HG02763 (cell line): ENCODE measurements at regions not wholly inside any gene's neighbourhood (a gene's known extent, or its start where the extent isn't known, plus 50 kb on each side); places are given as distances from the start of the nearest gene placed in this dataset.

Source experiments
- ATAC-seq: cut with Tn5 transposase; IDR thresholded peaks from one replicate; pipeline ENCODE4 v1.9.1; 2021; ENCODE audit warnings: mild to moderate bottlenecking, moderate library complexity; ENCODE audit not compliant: unreplicated experiment

DNA sequence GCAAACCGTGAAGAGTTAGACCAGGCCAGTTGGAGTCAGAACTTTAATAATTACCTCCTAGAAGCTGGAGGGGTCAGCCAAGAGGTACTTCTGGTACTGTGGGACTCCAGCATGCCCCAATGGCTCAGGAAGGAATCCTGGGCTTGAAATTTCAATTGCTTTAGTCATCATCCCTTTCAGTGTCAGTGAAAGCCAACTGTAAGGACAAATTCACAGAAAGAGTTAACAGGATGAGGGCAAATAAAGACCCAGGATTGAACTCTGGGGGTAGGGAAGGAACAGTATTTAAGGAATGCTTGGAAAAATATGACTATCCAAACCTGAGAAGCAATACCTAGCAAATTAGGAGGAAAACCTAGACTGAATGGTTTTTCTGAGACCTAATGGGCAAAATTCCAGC, 735.1 kb upstream of the MARCKS start:
- no peak for ATAC-seq

DNA sequence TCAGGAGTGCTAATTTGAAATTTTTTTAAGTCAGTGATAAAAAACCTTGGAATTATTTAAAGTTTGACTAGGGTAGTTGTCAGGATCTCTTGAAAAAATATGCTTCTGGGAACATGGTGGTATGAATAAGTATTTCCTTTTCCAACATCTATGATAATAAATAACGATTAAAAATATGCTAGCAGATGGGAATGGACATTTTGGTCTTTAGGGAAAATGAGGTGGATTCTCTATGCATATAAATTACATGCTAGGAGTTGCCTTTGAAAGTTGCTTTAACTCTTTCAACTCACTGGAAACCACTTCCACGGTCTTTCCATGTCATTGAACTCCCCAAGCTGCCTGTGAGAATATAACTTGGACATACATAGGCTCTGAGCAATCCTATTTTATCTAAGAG, 731.5 kb upstream of the MARCKS start:
- ATAC-seq, result no peak

GRCh38 chr6:113127786-113128419, 729.2 kb upstream of the MARCKS start:
- no peak for ATAC-seq

GRCh38 chr6:113128661-113129060, 728.5 kb upstream of the MARCKS start:
- ATAC-seq, result no peak

DNA sequence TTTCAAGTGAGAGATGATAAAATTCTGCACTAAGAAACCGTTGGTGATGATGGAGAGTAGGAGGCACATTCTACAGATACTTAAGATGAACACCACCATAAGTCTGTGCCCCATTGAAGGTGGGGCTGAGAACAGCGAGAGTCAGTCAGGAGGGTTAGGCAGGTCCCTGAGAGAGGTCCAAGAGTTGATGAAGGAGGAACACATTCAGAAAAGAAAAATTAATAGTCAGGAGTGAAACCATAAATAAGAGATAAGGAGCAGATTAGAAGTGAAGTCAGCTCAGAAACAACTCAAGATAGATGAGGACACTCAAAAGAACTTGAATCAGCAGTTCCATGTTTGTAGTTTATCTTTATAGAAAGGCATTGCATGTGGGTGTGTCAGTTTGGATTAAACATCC, 727.2 kb upstream of the MARCKS start:
- ATAC-seq, result no peak

GRCh38 chr6:113137426-113137825, 719.7 kb upstream of the MARCKS start:
- ATAC-seq, result no peak

GRCh38 chr6:113140721-113141120, 716.4 kb upstream of the MARCKS start:
- ATAC-seq, result no peak

- ATAC-seq, result no peak
These were observed 715.2 kb upstream of the MARCKS start for GRCh38 chr6:113141901-113142300.

- ATAC-seq, result no peak
These were observed 714.4 kb upstream of the MARCKS start for GRCh38 chr6:113142671-113143174.

DNA sequence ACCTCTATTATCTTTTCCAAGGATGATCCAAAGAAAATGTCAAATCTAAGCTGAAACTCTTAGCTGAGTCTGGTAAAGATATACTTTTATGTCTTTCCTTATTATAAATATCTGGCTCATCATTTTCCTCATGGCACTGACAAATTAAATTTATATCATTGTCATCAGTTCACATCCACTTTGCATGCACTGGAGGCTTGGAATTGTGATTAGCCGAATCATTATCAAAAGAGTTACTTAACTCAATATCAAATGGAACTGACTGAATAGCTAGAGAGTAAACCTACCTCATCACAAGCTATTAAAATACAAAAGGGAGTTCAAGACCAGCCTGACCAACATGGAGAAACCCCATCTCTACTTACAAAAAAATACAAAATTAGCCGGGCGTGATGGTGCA, 713.9 kb upstream of the MARCKS start:
- no peak for ATAC-seq

DNA sequence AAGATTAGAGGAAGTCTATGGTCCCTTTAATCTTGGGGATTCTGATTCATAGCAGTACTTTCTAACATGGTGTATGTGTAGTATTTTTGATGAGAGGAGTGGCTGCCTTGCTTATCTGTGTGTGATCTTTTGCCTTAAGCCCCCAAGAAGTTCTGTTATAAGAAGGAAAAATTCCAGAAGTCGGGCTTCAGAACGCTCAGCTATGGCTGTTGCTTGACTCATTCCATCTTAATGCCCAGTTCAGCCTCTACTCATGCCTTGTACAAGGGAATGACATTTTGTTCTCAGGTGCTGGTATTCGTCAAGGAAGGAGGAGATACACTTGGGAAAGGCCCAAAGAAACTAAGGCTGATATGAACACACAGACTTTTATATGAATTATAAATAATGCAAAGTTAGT, 713.0 kb upstream of the MARCKS start:
- ATAC-seq, result no peak

DNA sequence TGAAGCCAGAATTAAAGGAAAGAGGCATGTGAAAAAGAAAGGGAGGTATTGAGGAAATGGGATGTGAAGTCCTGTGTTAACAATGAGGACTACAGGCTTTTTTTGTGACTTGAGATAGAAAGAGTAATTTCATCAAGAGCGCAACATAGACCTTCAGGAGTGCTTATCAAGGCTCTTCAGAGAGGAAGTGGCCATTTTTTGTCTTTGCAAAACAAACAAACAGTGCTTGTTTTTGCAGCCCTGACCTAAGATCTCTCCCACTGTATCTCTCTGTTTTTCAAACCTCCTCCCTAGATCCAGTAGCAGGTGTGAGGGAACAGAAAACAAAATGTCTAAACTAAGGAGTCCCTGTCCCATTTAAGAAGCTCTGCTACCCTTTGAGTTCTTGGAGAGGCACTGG, 710.3 kb upstream of the MARCKS start:
- no peak for ATAC-seq

GRCh38 chr6:113147544-113147943, 709.6 kb upstream of the MARCKS start:
- ATAC-seq, result no peak

DNA sequence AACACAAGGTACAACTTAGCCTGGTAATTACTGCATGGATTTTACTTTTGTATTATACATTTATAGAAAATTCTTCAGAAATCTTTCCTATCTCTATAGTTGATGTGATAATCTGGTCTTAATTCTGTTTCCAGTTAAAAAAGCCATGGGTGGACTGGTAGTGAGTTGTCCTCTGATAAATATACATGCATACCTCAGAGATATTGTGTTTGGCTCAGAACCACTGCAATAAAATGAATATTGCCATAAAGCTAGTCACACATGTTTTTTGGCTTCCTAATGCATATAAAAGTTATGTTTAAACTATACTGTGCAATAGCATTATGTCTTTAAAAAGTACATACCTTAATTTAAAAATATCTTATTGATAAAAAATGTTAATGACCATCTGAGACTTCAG, 708.6 kb upstream of the MARCKS start:
- no peak for ATAC-seq

- ATAC-seq, result no peak
These were observed 707.6 kb upstream of the MARCKS start for GRCh38 chr6:113149511-113149910.

- ATAC-seq, result no peak
These were observed 696.7 kb upstream of the MARCKS start for GRCh38 chr6:113160306-113161017.

GRCh38 chr6:113161018-113161315, 696.2 kb upstream of the MARCKS start:
- no peak for ATAC-seq

DNA sequence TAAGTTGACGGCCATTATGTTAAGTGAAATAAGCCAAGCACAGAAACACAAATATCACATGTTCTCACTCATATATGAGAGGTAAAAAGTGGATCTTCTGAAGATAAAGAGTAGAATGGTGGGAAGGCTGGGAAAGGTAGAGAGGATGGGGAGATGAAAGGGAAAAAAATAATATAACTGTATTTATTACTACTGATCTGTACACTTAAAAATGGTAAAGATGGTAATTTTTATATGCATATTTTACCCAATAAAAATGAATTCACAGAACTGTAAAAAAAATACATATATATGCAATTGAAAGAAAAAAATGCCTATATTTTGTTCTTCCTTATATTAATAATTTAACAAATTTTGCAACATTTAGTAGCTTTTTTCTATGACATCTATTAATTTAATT, 694.4 kb upstream of the MARCKS start:
- ATAC-seq, result no peak

- ATAC-seq, result no peak
These were observed 689.1 kb upstream of the MARCKS start for GRCh38 chr6:113168057-113168456.

GRCh38 chr6:113169484-113169883, 687.7 kb upstream of the MARCKS start:
- ATAC-seq, result no peak

GRCh38 chr6:113170454-113170853, 686.7 kb upstream of the MARCKS start:
- ATAC-seq, result no peak

- no peak for ATAC-seq
These were observed 685.3 kb upstream of the MARCKS start for GRCh38 chr6:113171882-113172281.

GRCh38 chr6:113172531-113172966, 684.6 kb upstream of the MARCKS start:
- no peak for ATAC-seq
